ENCODE measurements at regions not wholly inside any gene's neighbourhood (a gene's known extent, or its start where the extent isn't known, plus 50 kb on each side); places are given as distances from the start of the nearest gene placed in this dataset.

- H3K4me3 ChIP-seq (replicated peaks in 1 of 3; ENCODE audit: insufficient read depth in 1 of 3, low read depth in 1 of 3, low read length in 3 of 3) = no peak overlapping the region
- no peaks in the 10 kb centered on the region for H3K36me3 ChIP-seq (ENCODE audit: control insufficient read depth in 2 of 2, extremely low read depth in 1 of 2, insufficient read depth in 2 of 2, low read length in 2 of 2)
- DNase-seq (ENCODE audit: low read depth, low spot score) (no peak), FAIRE-seq (no peak)
- BruUV-seq (replicated peaks) = no TSS peak
- intact Hi-C loops (cut with micrococcal nuclease) = no loop called here
- no peak overlapping the region for H3K27ac ChIP-seq (ENCODE audit: insufficient read depth, low read depth, low read length)
- ChIA-PET CTCF (no interaction called here), POLR2A (no interaction called here)
- dilution Hi-C loops (cut with MboI; ENCODE audit: extremely low pct_ligation_motif_present, low sequenced_read_pairs) = no loop called here
- no peaks in the 10 kb centered on the region for H3K27me3 ChIP-seq (ENCODE audit: control insufficient read depth in 2 of 2, insufficient read depth in 2 of 2, low read length in 2 of 2)
- H3K9me3 ChIP-seq (replicated peaks; ENCODE audit: control insufficient read depth, insufficient read depth, low read length) = no peaks in the 10 kb centered on the region
- H3K79me2 ChIP-seq (ENCODE audit: control insufficient read depth, insufficient read depth, low read length) = no peaks in the 10 kb centered on the region
- H4K20me1 ChIP-seq (replicated peaks; ENCODE audit: control insufficient read depth, extremely low read depth, insufficient read depth, low read length) = no peaks in the 10 kb centered on the region
- no peak overlapping the region for H2AFZ ChIP-seq (ENCODE audit: low read depth, low read length)
- no peaks in the 10 kb centered on the region for H3K9me1 ChIP-seq (replicated peaks; ENCODE audit: control insufficient read depth, extremely low read depth, insufficient read depth, low read length)
- TF ChIP-seq POLR2AphosphoS5 (IDR thresholded peaks at IDR 0.05; ENCODE audit: insufficient read depth, low read depth, low read length) = no peak
- TF ChIP-seq MAX (IDR thresholded peaks at IDR 0.05; ENCODE audit: insufficient read depth, insufficient read length) = no peak
- no peak for TF ChIP-seq MYC (IDR thresholded peaks at IDR 0.05; ENCODE audit: low read depth, low read length)
- no peak for TF ChIP-seq EZH2 (IDR thresholded peaks at IDR 0.05; ENCODE audit: borderline replicate concordance, low read depth, low read length, severe bottlenecking)
- TF ChIP-seq FOS (IDR thresholded peaks at IDR 0.05; ENCODE audit: borderline replicate concordance, insufficient read depth, low read length) = no peak
- TF ChIP-seq CTCF (IDR thresholded peaks at IDR 0.05; ENCODE audit: extremely low read depth in 1 of 2, insufficient read depth in 1 of 2, low read depth in 1 of 2, low read length in 2 of 2) = no peak
- no peak for TF ChIP-seq GATA2 (IDR thresholded peaks at IDR 0.05; ENCODE audit: insufficient read depth, insufficient read length, low read depth, low read length)
- no peak for TF ChIP-seq JUN (IDR thresholded peaks at IDR 0.05; ENCODE audit: borderline replicate concordance, insufficient read depth, insufficient read length, low read depth)
- no peak for TF ChIP-seq POLR2A (IDR thresholded peaks at IDR 0.05; ENCODE audit: low read depth, low read length)
- no peak overlapping the region for H3K4me2 ChIP-seq (ENCODE audit: insufficient read depth, low read length)
- no peak overlapping the region for H3K9ac ChIP-seq (replicated peaks; ENCODE audit: extremely low read depth, insufficient read depth, low read length)
- no peaks in the 10 kb centered on the region for H3K4me1 ChIP-seq (ENCODE audit: control insufficient read depth, extremely low read depth, insufficient read depth, low read length)
Measured at GRCh38 chr1:38448893-38449292, 402.3 kb upstream of the POU3F1 start.
